GM10266 (cell line): ENCODE measurements at regions not wholly inside any gene's neighbourhood (a gene's known extent, or its start where the extent isn't known, plus 50 kb on each side); places are given as distances from the start of the nearest gene placed in this dataset.
"Not testable (repeated sequence)": the region's sequence is repeated elsewhere in the genome, so short reads cannot be mapped to it uniquely, and the experiment has no call there.

Experiments
- DNase-seq: peaks from one replicate; pipeline ENCODE4 v3.0.0; 2012; ENCODE audit errors: extremely low spot score
- CTCF ChIP-seq: IDR thresholded peaks from 2 replicates; pipeline ENCODE4 v1.5.1; 2012; ENCODE audit warnings: mild to moderate bottlenecking, low read depth; ENCODE audit not compliant: control insufficient read depth, insufficient read depth; ENCODE audit errors: missing control alignments

GRCh38 chr1:29682171-29682918 lies 446.0 kb downstream of the PTPRU start:
- no peak for TF ChIP-seq CTCF
- DNase-seq: no peak

GRCh38 chr1:29681416-29681815 lies 445.1 kb downstream of the PTPRU start:
- not testable (repeated sequence) for DNase-seq

- no peak for TF ChIP-seq CTCF
- DNase-seq: no peak
Measured at GRCh38 chr1:29679828-29680558, 443.7 kb downstream of the PTPRU start.

GRCh38 chr1:29679316-29679715 lies 443.0 kb downstream of the PTPRU start:
- no peak for DNase-seq
- no peak for TF ChIP-seq CTCF

- DNase-seq: no peak
- no peak for TF ChIP-seq CTCF
Measured at GRCh38 chr1:29677028-29678024, 441.0 kb downstream of the PTPRU start.

GRCh38 chr1:29676496-29676895 lies 440.2 kb downstream of the PTPRU start:
- no peak for TF ChIP-seq CTCF
- no peak for DNase-seq

- TF ChIP-seq CTCF: no peak
- DNase-seq: no peak
Measured at GRCh38 chr1:29675481-29676263, 439.4 kb downstream of the PTPRU start.
